Upper lobe of left lung (tissue), 6 donors: ENCODE measurements at regions not wholly inside any gene's neighbourhood (a gene's known extent, or its start where the extent isn't known, plus 50 kb on each side); places are given as distances from the start of the nearest gene placed in this dataset.
A peak's percentile ranks its signal among the peaks of the same experiment; 100 is the strongest.

Source experiments
- ATAC-seq, 2 donors: fragments of 200-7000 bp; cut with Tn5 transposase; one replicate each; pipeline ENCODE4 v1.9.1; 2022; ENCODE audit warnings: mild to moderate bottlenecking in 2 of 2, moderate library complexity in 2 of 2; ENCODE audit not compliant: low FRiP score in 2 of 2
- DNase-seq, 2 donors: peaks; one replicate each; pipeline ENCODE4 v3.0.0-alpha.2; 2019 to 2020
- H3K27ac ChIP-seq, 4 donors: fragments of 200-600 bp; sonication (generic); one replicate each; pipeline ENCODE4 v1.5.1; 2016 to 2019
- H3K27me3 ChIP-seq, 4 donors: fragments of 200-600 bp; sonication (generic); one replicate each; pipeline ENCODE4 v1.5.1; 2017 to 2019
- H3K36me3 ChIP-seq, 4 donors: fragments of 200-600 bp; sonication (generic); one replicate each; pipeline ENCODE4 v1.5.1; 2016 to 2019
- H3K4me1 ChIP-seq, 4 donors: fragments of 200-600 bp; sonication (generic); one replicate each; pipeline ENCODE4 v1.5.1; 2018 to 2019
- H3K4me3 ChIP-seq, 4 donors: fragments of 200-600 bp; sonication (generic); one replicate each; pipeline ENCODE4 v1.5.1; 2017 to 2019; ENCODE audit warnings: mild to moderate bottlenecking in 2 of 4, moderate library complexity in 1 of 4
- H3K9me3 ChIP-seq, 4 donors: fragments of 200-600 bp; sonication (generic); one replicate each; pipeline ENCODE4 v1.5.1; 2018 to 2019
- EP300 ChIP-seq, 4 donors: sonication (generic); formaldehyde crosslinking; IDR thresholded peaks; one replicate each; pipeline ENCODE4 v1.5.1; 2017; ENCODE audit warnings: antibody characterized with exemption in 4 of 4, control low read depth in 2 of 4
- POLR2A ChIP-seq, 4 donors: fragments of 450-650 bp; IDR thresholded peaks; one replicate each; pipeline ENCODE4 v1.5.1; 2016 to 2017; ENCODE audit warnings: antibody characterized with exemption in 4 of 4, mild to moderate bottlenecking in 2 of 4
- POLR2AphosphoS5 ChIP-seq, 2 donors: sonication (generic); formaldehyde crosslinking; IDR thresholded peaks; one replicate each; pipeline ENCODE4 v1.5.1; 2017; ENCODE audit warnings: antibody characterized with exemption in 2 of 2
- WGBS, 2 donors: methylation state at CpG; one replicate each; pipeline ENCODE4 v1.1.5; 2017 to 2018; 5-methylcytosine and 5-hydroxymethylcytosine counted together
- TF ChIP-seq, protein P1 (sequence below), 6 experiments: fragments of 450-650 bp in 4 of 6; fragments of 200-600 bp in 2 of 6; sonication (generic) in 2 of 6; IDR thresholded peaks; one replicate each; pipeline ENCODE4 v1.5.1; 2016 to 2019; ENCODE audit warnings: antibody characterized with exemption in 6 of 6
- donor health status: DM: no; HTN: no; CAD: no; lungs with moderate emphysema.
- donor health status: DM: no; HTN: yes; CAD: no; lungs with severe emphysema.

DNA sequence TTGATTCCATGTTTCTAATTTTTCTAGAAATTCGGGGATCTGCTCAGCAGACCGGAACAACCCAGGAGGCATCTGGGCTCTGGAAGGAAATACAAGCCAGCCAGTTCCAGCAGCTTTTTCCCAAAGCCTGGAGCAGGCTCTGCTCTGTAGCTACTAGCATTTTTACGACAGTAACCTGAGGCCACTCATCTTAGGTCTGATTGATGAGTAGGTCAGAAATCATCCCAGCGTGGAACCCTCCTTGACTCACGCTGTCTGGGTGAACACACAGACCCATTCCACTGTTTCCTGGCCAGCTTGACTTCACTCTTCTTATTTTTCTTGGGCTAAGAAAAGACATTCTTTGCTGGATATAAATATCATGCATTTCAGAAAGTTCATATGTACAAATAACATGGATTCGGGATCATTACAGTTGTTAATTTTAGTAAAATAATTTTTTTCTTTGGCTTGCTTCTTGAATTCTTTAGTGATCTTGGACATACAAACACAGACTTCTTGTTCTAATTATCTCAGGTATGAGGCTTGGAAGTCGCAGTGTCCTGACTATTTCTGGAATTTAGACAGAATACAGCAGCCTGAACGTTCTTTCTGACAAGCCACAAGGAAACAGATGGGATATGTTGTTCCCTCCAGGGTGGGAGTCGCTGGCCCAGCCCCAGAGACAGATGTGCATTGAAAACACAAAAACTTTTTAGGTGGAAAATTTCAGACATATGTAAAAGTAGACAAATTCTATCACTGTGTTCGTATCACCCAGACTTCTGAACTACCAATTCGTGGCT is 54.6 kb upstream of the PITRM1 start:
- H3K27ac ChIP-seq: no peak overlapping the region
- H3K27me3 ChIP-seq: no peaks in the 10 kb centered on the region
- no peaks in the 10 kb centered on the region for H3K9me3 ChIP-seq
- ATAC-seq: peak in 1 of 2 donors; percentile 33
- TF ChIP-seq, protein P1, sequence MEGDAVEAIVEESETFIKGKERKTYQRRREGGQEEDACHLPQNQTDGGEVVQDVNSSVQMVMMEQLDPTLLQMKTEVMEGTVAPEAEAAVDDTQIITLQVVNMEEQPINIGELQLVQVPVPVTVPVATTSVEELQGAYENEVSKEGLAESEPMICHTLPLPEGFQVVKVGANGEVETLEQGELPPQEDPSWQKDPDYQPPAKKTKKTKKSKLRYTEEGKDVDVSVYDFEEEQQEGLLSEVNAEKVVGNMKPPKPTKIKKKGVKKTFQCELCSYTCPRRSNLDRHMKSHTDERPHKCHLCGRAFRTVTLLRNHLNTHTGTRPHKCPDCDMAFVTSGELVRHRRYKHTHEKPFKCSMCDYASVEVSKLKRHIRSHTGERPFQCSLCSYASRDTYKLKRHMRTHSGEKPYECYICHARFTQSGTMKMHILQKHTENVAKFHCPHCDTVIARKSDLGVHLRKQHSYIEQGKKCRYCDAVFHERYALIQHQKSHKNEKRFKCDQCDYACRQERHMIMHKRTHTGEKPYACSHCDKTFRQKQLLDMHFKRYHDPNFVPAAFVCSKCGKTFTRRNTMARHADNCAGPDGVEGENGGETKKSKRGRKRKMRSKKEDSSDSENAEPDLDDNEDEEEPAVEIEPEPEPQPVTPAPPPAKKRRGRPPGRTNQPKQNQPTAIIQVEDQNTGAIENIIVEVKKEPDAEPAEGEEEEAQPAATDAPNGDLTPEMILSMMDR (IDR thresholded peaks at IDR 0.05): no peak
- TF ChIP-seq POLR2A (IDR thresholded peaks at IDR 0.05) (no peak), EP300 (IDR thresholded peaks at IDR 0.05) (no peak), POLR2AphosphoS5 (IDR thresholded peaks at IDR 0.05) (no peak)
- DNase-seq: no peak
- no peak overlapping the region for H3K4me3 ChIP-seq
- H3K36me3 ChIP-seq: no peaks in the 10 kb centered on the region
- 61 to 65% methylated on average over 11 of the region's 11 CpGs for WGBS, 2 donors
- peaks cover 0 to 4% (median 0%) of the 10 kb centered on the region in 4 donors for H3K4me1 ChIP-seq

DNA sequence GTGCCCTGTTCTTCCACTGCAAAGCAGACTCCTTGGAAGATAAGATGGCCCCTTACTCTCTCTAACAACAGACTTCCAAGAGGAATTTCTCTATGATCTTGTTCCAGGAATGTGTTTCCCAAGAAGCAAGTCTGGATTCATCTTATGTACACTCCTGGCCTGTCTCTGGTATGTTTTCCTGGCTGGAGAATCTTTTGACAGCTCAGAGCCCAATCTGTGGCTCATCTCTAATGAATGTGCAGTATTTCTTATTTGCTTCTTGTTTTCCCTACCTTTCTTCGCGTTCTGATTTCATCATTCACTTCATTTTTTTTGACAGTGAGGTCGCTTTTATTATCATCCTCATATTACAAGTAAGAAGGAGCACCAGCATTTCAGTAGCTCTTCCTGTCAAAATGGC is 53.0 kb upstream of the PITRM1 start:
- H3K36me3 ChIP-seq: no peaks in the 10 kb centered on the region
- 86 to 88% methylated on average over 3 of the region's 3 CpGs for WGBS, 2 donors
- H3K9me3 ChIP-seq: no peaks in the 10 kb centered on the region
- ATAC-seq: peak in 1 of 2 donors; percentile 28
- no peak for DNase-seq
- no peaks in the 10 kb centered on the region for H3K27me3 ChIP-seq
- TF ChIP-seq POLR2A (IDR thresholded peaks at IDR 0.05) (no peak), EP300 (IDR thresholded peaks at IDR 0.05) (no peak), POLR2AphosphoS5 (IDR thresholded peaks at IDR 0.05) (no peak)
- TF ChIP-seq, protein P1 (IDR thresholded peaks at IDR 0.05): no peak
- H3K27ac ChIP-seq: no peak overlapping the region
- peaks cover 0 to 4% (median 0%) of the 10 kb centered on the region in 4 donors for H3K4me1 ChIP-seq
- H3K4me3 ChIP-seq: no peak overlapping the region

DNA sequence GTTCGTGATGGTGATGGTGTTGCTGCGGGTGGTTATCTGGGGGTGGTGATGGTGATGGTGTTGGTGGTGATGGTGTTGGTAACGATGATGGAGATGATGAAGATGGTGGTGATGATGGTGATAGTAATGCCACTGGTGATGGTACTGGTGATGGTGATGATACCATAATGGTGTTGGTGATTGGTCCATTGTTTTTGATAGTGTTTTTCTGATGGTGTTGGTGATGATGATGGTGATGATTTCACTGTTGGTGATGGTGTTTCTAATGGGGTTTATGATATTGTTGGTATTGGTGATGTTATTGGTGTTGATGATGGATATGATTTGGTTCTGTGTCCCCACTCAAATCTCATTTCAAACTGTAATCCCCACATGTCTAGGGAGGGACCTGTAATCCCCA is 51.7 kb upstream of the PITRM1 start:
- Histone ChIP-seq H3K36me3 (no peaks in the 10 kb centered on the region), H3K4me3 (no peak overlapping the region), H3K27ac (no peak overlapping the region), H3K9me3 (no peaks in the 10 kb centered on the region), H3K27me3 (no peaks in the 10 kb centered on the region), H3K4me1 (peaks cover 0 to 4% (median 0%) of the 10 kb centered on the region in 4 donors)
- no peak for ATAC-seq
- no peak for DNase-seq
- 96 to 97% methylated on average over 3 of the region's 3 CpGs for WGBS, 2 donors
- no peak for TF ChIP-seq POLR2A (IDR thresholded peaks at IDR 0.05)
- no peak for TF ChIP-seq POLR2AphosphoS5 (IDR thresholded peaks at IDR 0.05)
- TF ChIP-seq, protein P1 (IDR thresholded peaks at IDR 0.05): no peak
- TF ChIP-seq EP300 (IDR thresholded peaks at IDR 0.05): no peak

- Histone ChIP-seq H3K4me1 (peaks cover 0 to 4% (median 0%) of the 10 kb centered on the region in 4 donors), H3K36me3 (no peaks in the 10 kb centered on the region), H3K27me3 (no peaks in the 10 kb centered on the region), H3K4me3 (no peak overlapping the region), H3K27ac (no peak overlapping the region), H3K9me3 (no peaks in the 10 kb centered on the region)
- WGBS, 2 donors: 59 to 72% methylated on average over 3 of the region's 3 CpGs
- TF ChIP-seq POLR2A (IDR thresholded peaks at IDR 0.05): no peak
- no peak for TF ChIP-seq EP300 (IDR thresholded peaks at IDR 0.05)
- TF ChIP-seq, protein P1 (IDR thresholded peaks at IDR 0.05): no peak
- TF ChIP-seq POLR2AphosphoS5 (IDR thresholded peaks at IDR 0.05): no peak
- no peak for DNase-seq
- no peak for ATAC-seq
These were observed 50.0 kb upstream of the PITRM1 start for GRCh38 chr10:3222626-3223025.
